Ishikawa (cell line): ENCODE measurements at regions not wholly inside any gene's neighbourhood (a gene's known extent, or its start where the extent isn't known, plus 50 kb on each side); places are given as distances from the start of the nearest gene placed in this dataset.

Source experiments
- CEBPB ChIP-seq: IDR thresholded peaks from 2 replicates; pipeline ENCODE4 v1.6.1; 2012
- EP300 ChIP-seq: IDR thresholded peaks from 2 replicates; pipeline ENCODE4 v1.6.1; 2012; ENCODE audit warnings: borderline replicate concordance
- MAX ChIP-seq: IDR thresholded peaks from 2 replicates; pipeline ENCODE4 v1.6.1; 2012
- RAD21 ChIP-seq: IDR thresholded peaks from 2 replicates; pipeline ENCODE4 v1.6.1; 2012; ENCODE audit warnings: low read depth
- TAF1 ChIP-seq: IDR thresholded peaks from 2 replicates; pipeline ENCODE4 v1.6.1; 2012; ENCODE audit warnings: low read depth, mild to moderate bottlenecking
- YY1 ChIP-seq: IDR thresholded peaks from 2 replicates; pipeline ENCODE4 v1.6.1; 2012; ENCODE audit warnings: low read depth
- ZBTB7A ChIP-seq: IDR thresholded peaks from 2 replicates; pipeline ENCODE4 v1.6.1; 2012; ENCODE audit warnings: low read depth
- TF ChIP-seq, protein P1 (sequence below): IDR thresholded peaks from 2 replicates; pipeline ENCODE4 v1.6.1; 2012; ENCODE audit warnings: low read depth, mild to moderate bottlenecking

- TF ChIP-seq, protein P1, sequence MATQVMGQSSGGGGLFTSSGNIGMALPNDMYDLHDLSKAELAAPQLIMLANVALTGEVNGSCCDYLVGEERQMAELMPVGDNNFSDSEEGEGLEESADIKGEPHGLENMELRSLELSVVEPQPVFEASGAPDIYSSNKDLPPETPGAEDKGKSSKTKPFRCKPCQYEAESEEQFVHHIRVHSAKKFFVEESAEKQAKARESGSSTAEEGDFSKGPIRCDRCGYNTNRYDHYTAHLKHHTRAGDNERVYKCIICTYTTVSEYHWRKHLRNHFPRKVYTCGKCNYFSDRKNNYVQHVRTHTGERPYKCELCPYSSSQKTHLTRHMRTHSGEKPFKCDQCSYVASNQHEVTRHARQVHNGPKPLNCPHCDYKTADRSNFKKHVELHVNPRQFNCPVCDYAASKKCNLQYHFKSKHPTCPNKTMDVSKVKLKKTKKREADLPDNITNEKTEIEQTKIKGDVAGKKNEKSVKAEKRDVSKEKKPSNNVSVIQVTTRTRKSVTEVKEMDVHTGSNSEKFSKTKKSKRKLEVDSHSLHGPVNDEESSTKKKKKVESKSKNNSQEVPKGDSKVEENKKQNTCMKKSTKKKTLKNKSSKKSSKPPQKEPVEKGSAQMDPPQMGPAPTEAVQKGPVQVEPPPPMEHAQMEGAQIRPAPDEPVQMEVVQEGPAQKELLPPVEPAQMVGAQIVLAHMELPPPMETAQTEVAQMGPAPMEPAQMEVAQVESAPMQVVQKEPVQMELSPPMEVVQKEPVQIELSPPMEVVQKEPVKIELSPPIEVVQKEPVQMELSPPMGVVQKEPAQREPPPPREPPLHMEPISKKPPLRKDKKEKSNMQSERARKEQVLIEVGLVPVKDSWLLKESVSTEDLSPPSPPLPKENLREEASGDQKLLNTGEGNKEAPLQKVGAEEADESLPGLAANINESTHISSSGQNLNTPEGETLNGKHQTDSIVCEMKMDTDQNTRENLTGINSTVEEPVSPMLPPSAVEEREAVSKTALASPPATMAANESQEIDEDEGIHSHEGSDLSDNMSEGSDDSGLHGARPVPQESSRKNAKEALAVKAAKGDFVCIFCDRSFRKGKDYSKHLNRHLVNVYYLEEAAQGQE: no peak
- no peak for TF ChIP-seq MAX
- TF ChIP-seq CEBPB: no peak
- no peak for TF ChIP-seq RAD21
- TF ChIP-seq YY1: no peak
- no peak for TF ChIP-seq ZBTB7A
- no peak for TF ChIP-seq EP300
- no peak for TF ChIP-seq TAF1
These were observed 378.2 kb upstream of the ARID1B start for GRCh38 chr6:156398966-156399365.
